NCI-H446 (cell line): ENCODE measurements at regions not wholly inside any gene's neighbourhood (a gene's known extent, or its start where the extent isn't known, plus 50 kb on each side); places are given as distances from the start of the nearest gene placed in this dataset.

Source experiments
- DNase-seq, 2 experiments: peaks; one replicate each; lab custom pipeline; 2025; lab: John Stamatoyannopoulos, UW

DNA sequence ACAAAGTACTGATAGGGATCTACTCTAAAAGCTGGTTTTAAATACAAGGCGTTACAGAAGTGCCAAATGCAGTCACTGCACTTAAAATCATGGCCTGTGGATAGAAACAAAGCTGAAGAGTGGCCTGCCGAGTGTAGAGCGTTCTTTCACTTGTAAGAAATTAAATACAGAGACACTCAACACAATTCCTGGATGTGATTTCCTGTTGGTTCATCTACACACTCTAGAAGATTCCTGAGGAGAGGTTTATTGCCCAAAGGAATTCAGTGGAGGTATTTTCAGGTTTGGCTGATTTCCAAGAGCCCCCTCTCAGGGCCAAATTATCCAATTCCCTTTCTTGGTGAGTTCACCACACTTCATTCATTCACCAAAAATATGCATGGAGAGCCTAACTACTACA, 200.3 kb upstream of the IL12A start:
- no peak for DNase-seq

DNA sequence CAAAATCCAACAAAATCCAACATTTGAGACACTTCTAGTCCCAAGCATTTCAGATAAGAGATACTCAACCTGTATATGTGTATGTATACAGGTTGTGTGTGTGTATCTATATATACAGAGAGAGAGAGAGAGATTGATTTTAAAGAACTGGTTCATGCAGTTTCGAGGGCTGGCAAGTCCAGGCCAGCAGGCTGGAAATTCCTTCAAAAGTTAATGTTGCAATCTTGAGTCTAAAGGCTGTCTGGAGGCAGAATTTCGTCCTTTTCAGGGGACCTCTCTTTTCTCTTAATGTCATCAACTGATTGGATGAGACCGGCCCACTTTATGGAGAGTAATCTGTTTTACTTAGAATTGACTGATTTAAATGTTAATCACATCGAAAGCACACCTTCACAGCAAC, 199.6 kb upstream of the IL12A start:
- no peak for DNase-seq

DNA sequence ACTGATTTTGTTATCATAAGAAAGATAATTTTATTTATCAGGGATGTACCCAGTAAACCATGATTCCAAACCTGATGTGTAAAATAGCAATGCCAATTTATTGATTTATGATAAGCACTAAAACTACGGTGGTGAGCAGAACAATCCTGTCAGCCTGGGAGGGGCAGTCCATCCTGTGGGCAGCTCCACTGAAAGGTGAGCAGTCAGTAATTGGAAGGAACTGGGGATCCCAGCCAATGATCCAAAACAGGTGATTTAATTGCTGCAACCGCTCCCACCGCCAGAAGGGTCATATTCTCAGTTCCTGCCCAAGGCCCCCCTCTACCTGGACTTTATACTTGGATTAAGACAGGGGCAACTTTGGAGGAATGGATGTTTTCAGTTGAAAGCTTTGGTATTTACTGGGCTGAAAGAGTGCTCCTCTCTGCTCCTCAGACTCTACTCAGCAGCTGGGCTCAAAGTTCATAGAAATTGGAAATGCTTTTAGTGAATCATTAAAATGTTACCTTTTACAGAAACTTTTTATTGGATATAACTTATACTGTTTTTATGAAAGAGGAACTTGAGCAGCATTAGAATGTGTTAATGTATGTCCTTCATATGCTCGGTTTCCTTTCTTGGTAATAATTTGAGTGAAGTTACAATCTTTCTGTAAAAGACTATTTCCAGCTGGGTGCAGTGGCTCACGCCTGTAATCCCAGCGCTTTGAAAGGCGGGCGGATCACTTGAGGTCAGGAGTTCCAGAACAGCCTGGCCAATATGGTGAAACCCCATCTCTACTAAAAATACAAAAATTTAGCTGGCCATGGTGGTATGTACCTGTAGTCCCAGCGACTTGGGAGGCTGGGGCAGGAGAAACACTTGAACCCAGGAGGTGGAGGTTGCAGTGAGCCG, 198.6 kb upstream of the IL12A start:
- no peak for DNase-seq

DNA sequence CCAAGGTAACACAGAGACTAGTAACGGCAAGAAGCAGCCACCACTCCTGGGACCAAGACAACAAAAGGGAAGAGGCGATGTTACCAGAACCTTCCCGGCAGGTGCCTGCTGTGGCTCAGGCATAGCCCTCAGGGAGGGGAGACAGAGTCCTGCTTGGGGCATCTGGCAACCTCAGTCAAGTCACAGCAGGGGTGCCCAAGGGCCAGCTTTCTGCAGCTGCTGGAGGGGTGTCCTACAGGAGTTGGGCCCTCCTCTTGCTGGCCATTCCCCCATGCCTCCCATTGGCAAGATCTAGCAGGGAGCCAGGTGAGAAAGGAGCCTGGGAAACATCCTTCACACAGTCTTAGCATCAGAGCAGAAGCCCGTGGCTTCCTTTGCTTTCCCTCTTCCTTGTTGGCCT, 197.3 kb upstream of the IL12A start:
- no peak for DNase-seq

GRCh38 chr3:159792070-159792469, 196.6 kb upstream of the IL12A start:
- DNase-seq, result no peak

DNA sequence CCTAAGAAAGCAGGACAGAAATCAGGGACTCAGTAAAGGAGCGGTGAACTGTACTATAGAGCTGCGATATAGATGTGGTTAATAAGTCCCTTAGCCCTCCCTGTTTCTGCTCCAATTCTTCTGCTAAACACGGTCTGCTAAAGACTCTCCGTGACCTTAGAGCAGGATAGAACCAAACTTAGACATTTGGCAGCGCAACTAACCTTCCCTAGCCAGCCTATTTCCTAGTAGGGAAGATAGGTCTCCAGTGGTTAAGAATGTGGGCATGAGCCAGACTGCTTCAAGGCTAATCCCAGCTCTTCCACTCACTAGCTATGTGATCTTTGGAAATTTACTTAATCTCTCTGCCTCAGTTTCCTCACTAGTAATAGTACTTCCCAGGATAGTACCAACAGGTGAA, 193.6 kb upstream of the IL12A start:
- no peak for DNase-seq

DNA sequence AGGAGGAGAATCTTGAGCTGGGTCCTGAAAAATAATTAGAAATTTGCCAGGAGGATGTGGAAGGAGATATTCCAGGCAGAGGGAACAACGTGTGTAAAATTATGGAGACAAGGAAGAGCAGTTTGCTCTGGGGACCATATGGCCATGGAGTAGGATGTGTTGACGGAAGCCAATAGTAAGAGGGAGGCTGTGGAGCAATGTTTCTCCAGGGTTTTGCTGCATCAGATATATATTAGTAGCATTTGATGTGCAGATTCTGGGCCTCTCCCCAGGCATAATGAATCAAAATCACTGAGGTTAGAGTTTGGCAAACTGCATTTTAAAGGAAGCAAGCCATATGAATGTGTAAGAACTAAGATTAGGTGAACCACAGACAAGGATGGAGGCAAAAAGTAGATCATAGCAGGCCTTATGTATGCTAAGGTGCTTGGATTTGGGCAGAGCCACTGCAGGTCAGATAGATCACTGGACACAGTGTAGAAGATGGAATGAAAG, 192.9 kb upstream of the IL12A start:
- DNase-seq, result no peak

GRCh38 chr3:159796226-159796625, 192.4 kb upstream of the IL12A start:
- no peak for DNase-seq

DNA sequence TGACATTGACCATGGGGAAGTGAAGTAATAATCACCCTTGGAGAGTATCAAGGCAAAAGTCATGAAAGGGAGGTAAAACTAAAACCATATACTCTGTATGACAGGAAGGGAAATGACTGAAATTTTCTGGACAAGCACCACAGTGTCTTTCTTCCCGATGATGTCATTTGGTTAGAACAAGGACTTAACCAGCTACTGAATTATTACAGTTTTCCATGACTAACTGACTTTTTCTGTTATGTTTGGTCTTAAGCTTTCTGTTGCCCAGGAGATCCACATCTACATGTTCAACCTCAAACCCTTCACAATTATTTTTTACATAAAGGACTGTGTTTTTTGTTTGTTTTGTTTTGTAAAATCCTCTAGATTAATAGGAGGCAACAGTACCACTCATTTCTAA, 191.9 kb upstream of the IL12A start:
- no peak for DNase-seq

- DNase-seq, result no peak
These were observed 190.9 kb upstream of the IL12A start for GRCh38 chr3:159797771-159798170.

- DNase-seq, result no peak
These were observed 189.7 kb upstream of the IL12A start for GRCh38 chr3:159798951-159799350.

- DNase-seq, result no peak
These were observed 188.0 kb upstream of the IL12A start for GRCh38 chr3:159800434-159801155.

DNA sequence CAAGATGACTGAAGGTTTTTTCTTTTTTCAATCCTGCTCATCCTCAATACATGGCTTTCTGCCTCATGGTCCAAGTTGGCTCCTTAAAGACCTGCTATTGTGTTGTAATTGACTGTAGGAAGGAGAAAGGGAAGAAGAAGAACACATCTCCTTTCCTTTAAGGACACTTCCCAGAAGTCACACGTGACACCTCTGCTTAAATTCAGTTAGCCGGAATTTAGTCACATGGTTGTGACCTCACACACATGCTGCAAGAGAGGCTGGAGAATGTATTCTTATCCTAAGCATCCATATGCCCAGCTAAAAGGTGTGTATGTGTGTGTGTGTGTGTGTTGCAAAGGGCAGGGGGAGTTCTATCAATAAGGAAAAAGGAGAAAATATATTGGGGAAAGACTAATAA, 185.8 kb upstream of the IL12A start:
- no peak for DNase-seq

DNA sequence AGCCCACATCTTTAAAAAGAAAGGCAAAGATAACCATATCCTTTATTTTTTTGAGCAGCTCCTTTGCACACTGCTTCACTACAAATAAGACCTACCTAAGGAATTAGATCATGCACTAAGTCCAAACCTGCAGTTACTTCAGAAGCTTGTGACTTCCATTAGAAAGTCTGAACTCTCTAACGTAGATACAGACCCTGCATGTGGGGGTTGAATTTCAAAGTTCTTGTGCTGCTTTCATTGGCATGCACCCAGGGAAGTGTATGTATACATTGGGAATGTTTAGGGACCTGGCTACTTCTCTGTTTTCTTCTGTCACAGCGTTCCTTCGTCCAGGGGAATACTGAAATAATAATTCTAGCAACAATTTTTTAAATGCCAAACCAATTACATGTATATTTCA, 185.2 kb upstream of the IL12A start:
- DNase-seq, result no peak

DNA sequence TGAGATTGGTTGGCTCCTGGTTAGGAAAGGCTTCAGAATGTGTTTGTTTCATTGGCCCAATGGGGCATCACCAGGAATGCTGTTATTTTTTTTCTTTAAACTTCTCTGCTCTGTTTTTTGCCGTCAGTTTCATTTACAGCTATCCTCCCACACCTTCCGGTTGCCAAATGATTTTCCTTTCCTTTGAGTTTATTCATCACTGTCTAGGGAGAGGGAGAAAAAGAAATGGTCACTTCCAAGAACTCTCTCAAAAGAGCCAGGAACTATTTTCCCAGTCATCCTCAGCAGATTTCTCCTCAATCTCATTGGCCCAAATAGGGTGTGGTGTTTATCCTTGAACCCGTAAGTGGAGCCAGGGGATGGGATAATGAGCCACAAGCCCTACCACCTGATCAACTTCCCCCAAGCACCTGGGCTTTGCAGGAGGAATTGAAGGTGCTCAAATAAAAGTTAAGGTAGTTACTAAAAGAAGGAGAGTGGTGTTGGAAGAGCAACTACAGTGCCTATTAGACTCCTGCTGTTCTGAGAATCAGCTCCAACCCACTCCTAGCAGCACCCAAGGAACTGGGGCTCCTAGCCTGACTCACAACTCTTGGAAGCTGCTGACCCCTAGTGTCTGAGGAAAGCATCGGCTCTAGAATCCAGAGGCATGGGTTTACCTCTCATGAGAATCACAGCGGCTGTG, 183.8 kb upstream of the IL12A start:
- DNase-seq, result peak; percentile 57 to 86

DNA sequence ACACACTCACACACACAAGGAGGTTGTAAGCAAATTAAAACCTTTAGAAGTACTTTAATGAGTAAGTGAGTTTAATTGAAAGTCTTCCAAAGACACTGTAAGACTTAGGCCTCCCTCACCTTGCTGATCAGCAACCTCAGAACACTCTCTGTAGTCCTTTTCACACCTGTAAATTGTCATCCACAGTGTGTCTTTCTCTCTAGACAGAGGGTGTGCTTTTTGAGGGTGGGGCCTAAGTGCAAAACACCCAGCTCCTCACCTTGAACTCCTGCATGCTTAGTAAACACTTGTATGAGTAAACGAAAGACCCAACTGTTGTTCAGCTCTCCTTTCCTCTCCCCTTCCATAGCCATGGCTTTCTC, 183.2 kb upstream of the IL12A start:
- no peak for DNase-seq

- DNase-seq, result no peak
These were observed 182.2 kb upstream of the IL12A start for GRCh38 chr3:159806412-159806811.

DNA sequence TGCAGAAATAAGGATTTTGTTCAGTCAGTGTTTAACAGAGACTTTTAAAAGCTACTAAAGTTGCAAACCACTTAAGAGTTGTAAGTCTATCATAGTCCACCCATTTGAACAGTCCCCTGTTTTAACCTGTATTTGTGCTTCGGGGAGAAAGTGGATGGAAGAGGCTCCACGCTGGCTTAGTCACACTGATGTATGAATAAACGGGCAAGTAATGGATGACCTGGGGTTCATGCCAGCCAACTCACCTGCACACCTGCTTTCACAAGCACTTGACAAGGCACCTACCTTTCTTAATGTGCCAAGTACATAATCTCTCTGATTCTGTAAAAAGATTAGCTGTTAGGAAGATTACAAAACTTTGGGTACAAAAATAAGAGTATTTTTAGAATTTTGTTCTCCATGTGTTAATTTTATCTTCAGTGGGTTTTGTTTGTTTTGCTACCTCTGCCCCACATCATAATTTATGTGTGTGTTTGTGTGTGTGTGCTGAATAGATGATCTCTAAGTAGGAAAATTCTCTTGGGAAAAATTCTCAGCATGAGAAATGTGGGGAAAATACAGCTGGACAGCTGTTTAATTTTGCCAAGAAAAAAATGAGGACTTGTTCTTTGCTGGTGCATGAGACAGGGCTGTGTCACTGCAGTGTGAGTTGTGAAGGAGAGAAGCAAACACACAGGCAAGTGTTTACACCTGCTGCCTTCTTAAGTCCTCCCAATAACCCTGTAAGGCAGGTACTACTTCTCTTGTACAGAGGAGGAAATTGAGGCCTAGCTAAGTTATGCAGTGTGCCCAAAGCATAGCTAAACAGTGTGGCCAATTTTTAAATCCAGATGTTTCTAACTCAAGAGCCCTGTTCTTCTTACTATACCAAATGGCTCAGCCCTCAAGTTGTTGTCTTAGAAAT, 181.2 kb upstream of the IL12A start:
- DNase-seq, result no peak

GRCh38 chr3:159813822-159814531, 174.7 kb upstream of the IL12A start:
- DNase-seq, result no peak

DNA sequence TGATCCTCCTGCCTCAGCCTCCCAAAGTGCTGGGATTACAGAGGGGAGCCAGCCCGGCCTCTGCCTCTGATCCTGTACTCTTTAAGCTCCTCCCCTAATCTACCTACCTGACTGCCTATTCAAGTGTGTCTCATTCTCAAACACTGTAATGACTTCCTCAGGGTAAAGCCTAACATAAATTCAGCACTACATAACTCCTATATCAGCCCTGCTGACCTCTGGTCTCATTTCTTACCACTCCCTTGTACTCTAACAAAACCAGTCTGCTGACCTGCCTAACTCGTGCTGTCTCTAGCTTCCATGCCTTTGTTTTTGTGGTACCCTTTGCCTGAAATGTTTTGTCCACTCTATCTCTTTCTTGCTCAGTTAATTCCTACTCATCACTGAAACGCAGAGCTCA, 172.1 kb upstream of the IL12A start:
- no peak for DNase-seq

- no peak for DNase-seq
These were observed 171.5 kb upstream of the IL12A start for GRCh38 chr3:159817126-159817525.
